ENCODE measurements at regions not wholly inside any gene's neighbourhood (a gene's known extent, or its start where the extent isn't known, plus 50 kb on each side); places are given as distances from the start of the nearest gene placed in this dataset.

GRCh38 chr5:101174981-101175380 lies 271.9 kb upstream of the ST8SIA4 start:
- H3K36me3 ChIP-seq: no peaks in the 10 kb centered on the region
- H3K9me3 ChIP-seq: no peaks in the 10 kb centered on the region
- H3K4me3 ChIP-seq: no peak overlapping the region
- ATAC-seq (no peak), DNase-seq (no peak)
- TF ChIP-seq CTCF (IDR thresholded peaks at IDR 0.05 in 4 of 5, conservative IDR thresholded peaks at IDR 0.05 in 1 of 5): no peak
- TF ChIP-seq POLR2A (IDR thresholded peaks at IDR 0.05): no peak
- intact Hi-C loops (cut with DNase I; ENCODE audit: low total_unique reads): no loop called here
- in situ Hi-C loops (cut with MboI; ENCODE audit: low sequenced_read_pairs in 4 of 4): no loop called here
- H3K4me1 ChIP-seq: no peaks in the 10 kb centered on the region
- no peaks in the 10 kb centered on the region for H3K27me3 ChIP-seq
- no peak overlapping the region for H3K27ac ChIP-seq

DNA sequence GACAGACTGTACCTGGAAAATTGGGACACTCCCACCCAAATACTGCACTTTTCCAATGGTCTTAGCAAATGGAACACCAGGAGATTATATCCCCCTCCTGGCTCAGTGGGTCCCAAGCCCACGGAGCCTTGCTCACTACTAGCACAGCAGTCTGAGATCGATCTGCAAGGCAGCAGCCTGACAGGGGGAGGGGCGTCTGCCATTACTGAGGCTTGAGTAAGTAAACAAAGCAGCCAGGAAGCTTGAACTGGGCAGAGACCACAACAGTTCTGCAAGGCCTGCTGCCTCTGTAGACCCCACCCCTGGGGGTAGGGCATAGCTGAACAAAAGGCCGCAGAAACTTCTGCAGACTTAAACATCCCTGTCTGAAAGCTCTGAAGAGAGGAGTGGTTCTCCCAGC lies 260.0 kb upstream of the ST8SIA4 start:
- in situ Hi-C loops (cut with MboI; ENCODE audit: low sequenced_read_pairs in 4 of 4): no loop called here

GRCh38 chr5:101160002-101160401 lies 256.9 kb upstream of the ST8SIA4 start:
- H3K27ac ChIP-seq: no peak overlapping the region
- H3K9me3 ChIP-seq: no peaks in the 10 kb centered on the region
- ATAC-seq: no peak
- no peak for DNase-seq
- no peak overlapping the region for H3K4me3 ChIP-seq
- no peaks in the 10 kb centered on the region for H3K4me1 ChIP-seq
- H3K27me3 ChIP-seq: no peaks in the 10 kb centered on the region
- intact Hi-C loops (cut with DNase I; ENCODE audit: low total_unique reads) (no loop called here), in situ Hi-C loops (cut with MboI; ENCODE audit: low sequenced_read_pairs in 4 of 4) (no loop called here)
- no peaks in the 10 kb centered on the region for H3K36me3 ChIP-seq
- TF ChIP-seq CTCF (IDR thresholded peaks at IDR 0.05 in 4 of 5, conservative IDR thresholded peaks at IDR 0.05 in 1 of 5) (no peak), POLR2A (IDR thresholded peaks at IDR 0.05) (no peak)

More for the DNA sequence above, 260.0 kb upstream of the ST8SIA4 start:
- Histone ChIP-seq H3K27ac (no peak overlapping the region), H3K9me3 (no peaks in the 10 kb centered on the region), H3K36me3 (no peaks in the 10 kb centered on the region), H3K4me1 (no peaks in the 10 kb centered on the region), H3K4me3 (no peak overlapping the region), H3K27me3 (no peaks in the 10 kb centered on the region)
- intact Hi-C loops (cut with DNase I; ENCODE audit: low total_unique reads): no loop called here
- DNase-seq (no peak), ATAC-seq (no peak)
- no peak for TF ChIP-seq POLR2A (IDR thresholded peaks at IDR 0.05)
- TF ChIP-seq CTCF (IDR thresholded peaks at IDR 0.05 in 4 of 5, conservative IDR thresholded peaks at IDR 0.05 in 1 of 5): no peak

- TF ChIP-seq POLR2A (IDR thresholded peaks at IDR 0.05) (no peak), CTCF (IDR thresholded peaks at IDR 0.05 in 4 of 5, conservative IDR thresholded peaks at IDR 0.05 in 1 of 5) (no peak)
- intact Hi-C loops (cut with DNase I; ENCODE audit: low total_unique reads): no loop called here
Observed at GRCh38 chr5:101159006-101159405, 255.9 kb upstream of the ST8SIA4 start.

GRCh38 chr5:101153526-101153925 lies 250.4 kb upstream of the ST8SIA4 start:
- DNase-seq: no peak
- no peak for ATAC-seq
- Histone ChIP-seq H3K27ac (no peak overlapping the region), H3K36me3 (no peaks in the 10 kb centered on the region), H3K9me3 (no peaks in the 10 kb centered on the region), H3K4me1 (no peaks in the 10 kb centered on the region), H3K27me3 (no peaks in the 10 kb centered on the region), H3K4me3 (no peak overlapping the region)
- in situ Hi-C loops (cut with MboI; ENCODE audit: low sequenced_read_pairs in 4 of 4): no loop called here
- TF ChIP-seq CTCF (IDR thresholded peaks at IDR 0.05 in 4 of 5, conservative IDR thresholded peaks at IDR 0.05 in 1 of 5): no peak
- no peak for TF ChIP-seq POLR2A (IDR thresholded peaks at IDR 0.05)
- intact Hi-C loops (cut with DNase I; ENCODE audit: low total_unique reads): no loop called here

More at GRCh38 chr5:101159006-101159405, 255.9 kb upstream of the ST8SIA4 start:
- Histone ChIP-seq H3K9me3 (no peaks in the 10 kb centered on the region), H3K4me1 (no peaks in the 10 kb centered on the region), H3K27me3 (no peaks in the 10 kb centered on the region), H3K36me3 (no peaks in the 10 kb centered on the region), H3K27ac (no peak overlapping the region), H3K4me3 (no peak overlapping the region)
- no peak for DNase-seq
- in situ Hi-C loops (cut with MboI; ENCODE audit: low sequenced_read_pairs in 4 of 4): no loop called here
- no peak for ATAC-seq
